Esophagus squamous epithelium (tissue), 4 donors: ENCODE measurements at regions not wholly inside any gene's neighbourhood (a gene's known extent, or its start where the extent isn't known, plus 50 kb on each side); places are given as distances from the start of the nearest gene placed in this dataset.

Experiments
- CTCF ChIP-seq, 6 experiments: fragments of 450-650 bp in 4 of 6; fragments of 200-600 bp in 2 of 6; sonication (generic) in 2 of 6; IDR thresholded peaks; one replicate each; pipeline ENCODE4 v1.5.1; 2016 to 2019; ENCODE audit warnings: antibody characterized with exemption in 6 of 6, mild to moderate bottlenecking in 4 of 6, moderate library complexity in 4 of 6
- POLR2A ChIP-seq, 4 donors: fragments of 450-650 bp; IDR thresholded peaks; one replicate each; pipeline ENCODE4 v1.6.1; 2017; ENCODE audit warnings: antibody characterized with exemption in 4 of 4, mild to moderate bottlenecking in 4 of 4, moderate library complexity in 3 of 4

- TF ChIP-seq CTCF (IDR thresholded peaks at IDR 0.05): no peak
- TF ChIP-seq POLR2A (IDR thresholded peaks at IDR 0.05): no peak
These were observed 113.5 kb downstream of the DSC3 start for GRCh38 chr18:30929065-30929464.
